CD1c-positive myeloid dendritic cell (primary cell): ENCODE measurements at regions not wholly inside any gene's neighbourhood (a gene's known extent, or its start where the extent isn't known, plus 50 kb on each side); places are given as distances from the start of the nearest gene placed in this dataset.
"Not testable (repeated sequence)": the region's sequence is repeated elsewhere in the genome, so short reads cannot be mapped to it uniquely, and the experiment has no call there.

Source experiments
- DNase-seq: peaks from one replicate; pipeline ENCODE4 v3.0.0-alpha.2; 2016; ENCODE audit errors: extremely low spot score

GRCh38 chr1:190667914-190668313, 190.2 kb upstream of the BRINP3 start:
- DNase-seq, result no peak

GRCh38 chr1:190679044-190679443, 201.4 kb upstream of the BRINP3 start:
- no peak for DNase-seq

- no peak for DNase-seq
Measured at GRCh38 chr1:190679454-190679853, 201.8 kb upstream of the BRINP3 start.

GRCh38 chr1:190679983-190680382, 202.3 kb upstream of the BRINP3 start:
- DNase-seq, result no peak

GRCh38 chr1:190685676-190686075, 208.0 kb upstream of the BRINP3 start:
- DNase-seq, result no peak

GRCh38 chr1:190688096-190688495, 210.4 kb upstream of the BRINP3 start:
- no peak for DNase-seq

GRCh38 chr1:190698488-190698887, 220.8 kb upstream of the BRINP3 start:
- not testable (repeated sequence) for DNase-seq

- no peak for DNase-seq
Measured at GRCh38 chr1:190699165-190699564, 221.5 kb upstream of the BRINP3 start.

GRCh38 chr1:190708418-190709057, 230.9 kb upstream of the BRINP3 start:
- no peak for DNase-seq

GRCh38 chr1:190711069-190711468, 233.4 kb upstream of the BRINP3 start:
- no peak for DNase-seq

- DNase-seq, result no peak
Measured at GRCh38 chr1:190717055-190717454, 239.4 kb upstream of the BRINP3 start.

GRCh38 chr1:190736971-190737590, 259.4 kb upstream of the BRINP3 start:
- DNase-seq, result no peak

GRCh38 chr1:190738317-190738716, 260.7 kb upstream of the BRINP3 start:
- no peak for DNase-seq

GRCh38 chr1:190739926-190740325, 262.3 kb upstream of the BRINP3 start:
- no peak for DNase-seq

- no peak for DNase-seq
Measured at GRCh38 chr1:190747704-190748103, 270.0 kb upstream of the BRINP3 start.

- no peak for DNase-seq
Measured at GRCh38 chr1:190752131-190752530, 274.5 kb upstream of the BRINP3 start.

- peak; percentile 13 for DNase-seq
Measured at GRCh38 chr1:190754666-190755065, 277.0 kb upstream of the BRINP3 start.

GRCh38 chr1:190759807-190760206, 282.1 kb upstream of the BRINP3 start:
- DNase-seq, result peak; percentile 71

- DNase-seq, result no peak
Measured at GRCh38 chr1:190762325-190762724, 284.7 kb upstream of the BRINP3 start.

GRCh38 chr1:190792873-190793272, 315.2 kb upstream of the BRINP3 start:
- no peak for DNase-seq

- no peak for DNase-seq
Measured at GRCh38 chr1:190807629-190808028, 330.0 kb upstream of the BRINP3 start.

- no peak for DNase-seq
Measured at GRCh38 chr1:190808035-190808434, 330.4 kb upstream of the BRINP3 start.

GRCh38 chr1:190809312-190809711, 331.6 kb upstream of the BRINP3 start:
- DNase-seq, result no peak

GRCh38 chr1:190812996-190813395, 335.3 kb upstream of the BRINP3 start:
- DNase-seq, result no peak
